ENCODE measurements at regions not wholly inside any gene's neighbourhood (a gene's known extent, or its start where the extent isn't known, plus 50 kb on each side); places are given as distances from the start of the nearest gene placed in this dataset.

DNA sequence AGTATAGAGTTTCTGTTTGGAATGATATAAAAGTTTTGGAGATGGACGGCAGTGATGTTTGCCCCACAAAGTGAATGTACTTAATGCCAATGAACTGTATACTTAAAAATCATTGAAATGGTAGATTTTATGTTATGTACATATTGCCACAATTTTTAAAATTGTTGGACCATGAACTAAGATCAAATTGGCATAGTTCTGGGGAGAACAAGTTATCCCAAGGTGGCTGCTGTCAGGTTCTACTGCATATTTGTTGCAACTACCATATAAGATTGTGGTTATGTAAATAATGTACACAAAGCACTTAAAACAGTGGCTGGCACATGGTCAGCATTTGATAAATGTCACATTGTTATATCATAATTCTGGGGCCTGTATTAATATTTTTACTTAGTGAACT, 466.4 kb downstream of the SIPA1L2 start:
- no peak for TF ChIP-seq CTCF (IDR thresholded peaks at IDR 0.05)
- TF ChIP-seq POLR2AphosphoS5 (IDR thresholded peaks at IDR 0.05; ENCODE audit: low read depth, low read length): no peak
- no peak for TF ChIP-seq REST (IDR thresholded peaks at IDR 0.05; ENCODE audit: low read depth, low read length)
- no peak for TF ChIP-seq USF2 (IDR thresholded peaks at IDR 0.05; ENCODE audit: borderline replicate concordance, low read depth, low read length)
- no peak for TF ChIP-seq FOXJ3 (CRISPR knock-in tag; IDR thresholded peaks at IDR 0.05)
- no peak for TF ChIP-seq ZBTB33 (IDR thresholded peaks at IDR 0.05; ENCODE audit: borderline replicate concordance, low read depth)
- no peak for TF ChIP-seq JUND (IDR thresholded peaks at IDR 0.05)
- no peak for TF ChIP-seq NRF1 (IDR thresholded peaks at IDR 0.05; ENCODE audit: low read depth, low read length)
- no peak for TF ChIP-seq RFX5 (IDR thresholded peaks at IDR 0.05; ENCODE audit: low read length)
- no peak for TF ChIP-seq MXI1 (IDR thresholded peaks at IDR 0.05; ENCODE audit: low read depth, low read length)
- TF ChIP-seq CHD2 (IDR thresholded peaks at IDR 0.05; ENCODE audit: low read length, partially characterized antibody): no peak

Data from SK-N-SH (cell line).